Activated B cell treated with CpG ODN at 0.5 μM for 24 hours (primary cell): ENCODE measurements at regions not wholly inside any gene's neighbourhood (a gene's known extent, or its start where the extent isn't known, plus 50 kb on each side); places are given as distances from the start of the nearest gene placed in this dataset.

Source experiments
- ATAC-seq: fragments of 200-7000 bp; cut with Tn5 transposase; one replicate; pipeline ENCODE4 v1.10.0; 2021; ENCODE audit warnings: low read depth, mild to moderate bottlenecking, moderate library complexity
- CTCF ChIA-PET: fragments of 350-600 bp; sonication (Branson Sonifier 250); formaldehyde crosslinking; loops from one replicate; lab custom pipeline; 2021; ENCODE audit warnings: antibody characterized with exemption; lab: Charles Lee
- POLR2A ChIA-PET: fragments of 350-600 bp; sonication (Branson Sonifier 250); formaldehyde crosslinking; loops from one replicate; lab custom pipeline; 2021; ENCODE audit warnings: antibody characterized with exemption; lab: Charles Lee
- DNase-seq: peaks from one replicate; pipeline ENCODE4 v3.0.0; 2022
- H3K27ac Mint-ChIP-seq: one replicate; pipeline ENCODE4 v1.8.0; 2020; ENCODE audit warnings: mixed read lengths
- H3K27me3 Mint-ChIP-seq: one replicate; pipeline ENCODE4 v1.8.0; 2021; ENCODE audit warnings: mixed read lengths
- H3K36me3 Mint-ChIP-seq: one replicate; pipeline ENCODE4 v1.8.0; 2021; ENCODE audit warnings: low read depth, mixed read lengths
- H3K4me1 Mint-ChIP-seq: one replicate; pipeline ENCODE4 v1.8.0; 2021; ENCODE audit warnings: mixed read lengths
- H3K4me3 Mint-ChIP-seq: one replicate; pipeline ENCODE4 v1.8.0; 2020; ENCODE audit warnings: mild to moderate bottlenecking, mixed read lengths
- H3K9me3 Mint-ChIP-seq: one replicate; pipeline ENCODE4 v1.8.0; 2020; ENCODE audit warnings: mixed read lengths
- CTCF ChIP-seq: fragments of 200-600 bp; IDR thresholded peaks from one replicate; pipeline ENCODE4 v1.8.0; 2022; ENCODE audit warnings: antibody characterized with exemption, mild to moderate bottlenecking
- intact Hi-C: fragments of 100-400 bp; cut with micrococcal nuclease; formaldehyde crosslinking; loops from one replicate; pipeline ENCODE4 v1.15.1; 2024

GRCh38 chr12:34526946-34527345 is 504.6 kb downstream of the ALG10 start:
- no peak for TF ChIP-seq CTCF
- Mint-ChIP-seq H3K36me3 (no peaks in the 10 kb centered on the region), H3K4me3 (no peak overlapping the region), H3K27me3 (no peaks in the 10 kb centered on the region), H3K27ac (no peak overlapping the region), H3K4me1 (no peaks in the 10 kb centered on the region), H3K9me3 (peaks cover 40% of the 10 kb centered on the region)
- ChIA-PET CTCF (no interaction called here), POLR2A (no interaction called here)
- DNase-seq, result no peak
- no peak for ATAC-seq
- intact Hi-C loops, result no loop called here

- Mint-ChIP-seq H3K27ac (no peak overlapping the region), H3K4me3 (no peak overlapping the region), H3K27me3 (no peaks in the 10 kb centered on the region), H3K9me3 (peaks cover 45% of the 10 kb centered on the region), H3K4me1 (no peaks in the 10 kb centered on the region), H3K36me3 (peaks cover 7% of the 10 kb centered on the region)
- POLR2A ChIA-PET, result no interaction called here
- intact Hi-C loops, result no loop called here
- CTCF ChIA-PET, result no interaction called here
- DNase-seq (no peak), ATAC-seq (no peak)
- TF ChIP-seq CTCF, result no peak
Observed at GRCh38 chr12:34547276-34547675, 525.0 kb downstream of the ALG10 start.

GRCh38 chr12:34591966-34592365 is 569.7 kb downstream of the ALG10 start:
- Mint-ChIP-seq H3K36me3 (peaks cover 3% of the 10 kb centered on the region), H3K27me3 (no peaks in the 10 kb centered on the region), H3K27ac (no peak overlapping the region), H3K4me1 (no peaks in the 10 kb centered on the region), H3K9me3 (peaks cover 46% of the 10 kb centered on the region), H3K4me3 (no peak overlapping the region)
- POLR2A ChIA-PET, result no interaction called here
- no peak for DNase-seq
- TF ChIP-seq CTCF, result no peak
- no peak for ATAC-seq
- intact Hi-C loops, result no loop called here
- CTCF ChIA-PET, result no interaction called here

- DNase-seq, result peak; percentile 0
- ChIA-PET CTCF (no interaction called here), POLR2A (no interaction called here)
- H3K27me3 Mint-ChIP-seq, result no peaks in the 10 kb centered on the region
- H3K27ac Mint-ChIP-seq, result no peak overlapping the region
- ATAC-seq, result no peak
- intact Hi-C loops, result no loop called here
- TF ChIP-seq CTCF, result no peak
- H3K9me3 Mint-ChIP-seq, result peaks cover 32% of the 10 kb centered on the region
- H3K36me3 Mint-ChIP-seq, result peaks cover 3% of the 10 kb centered on the region
- H3K4me3 Mint-ChIP-seq, result no peak overlapping the region
- no peaks in the 10 kb centered on the region for H3K4me1 Mint-ChIP-seq
Observed at GRCh38 chr12:34595749-34596733, 573.7 kb downstream of the ALG10 start.

- H3K4me1 Mint-ChIP-seq, result no peaks in the 10 kb centered on the region
- no peaks in the 10 kb centered on the region for H3K27me3 Mint-ChIP-seq
- ATAC-seq (no peak), DNase-seq (peak; percentile 1)
- no peak overlapping the region for H3K27ac Mint-ChIP-seq
- CTCF ChIA-PET, result no interaction called here
- no peak for TF ChIP-seq CTCF
- POLR2A ChIA-PET, result no interaction called here
- peaks cover 3% of the 10 kb centered on the region for H3K36me3 Mint-ChIP-seq
- H3K9me3 Mint-ChIP-seq, result peaks cover 21% of the 10 kb centered on the region
- no peak overlapping the region for H3K4me3 Mint-ChIP-seq
- intact Hi-C loops, result no loop called here
Observed at GRCh38 chr12:34597548-34598351, 575.5 kb downstream of the ALG10 start.
